SK-N-SH (cell line): ENCODE measurements at regions not wholly inside any gene's neighbourhood (a gene's known extent, or its start where the extent isn't known, plus 50 kb on each side); places are given as distances from the start of the nearest gene placed in this dataset.

Source experiments
- CTCF ChIA-PET: fragments of 300-600, 350-600 bp; formaldehyde crosslinking; extraction: SDS; loops from one replicate; lab custom pipeline; 2021; lab: Yijun Ruan, JAX
- POLR2A ChIA-PET: fragments of 350-600 bp; sonication (Branson Sonifier 250); formaldehyde crosslinking; extraction: SDS; loops from one replicate; lab custom pipeline; 2020; ENCODE audit warnings: antibody characterized with exemption, inconsistent platforms; lab: Yijun Ruan, JAX
- DNase-seq: peaks from one replicate; pipeline ENCODE4 v3.0.0; 2012
- H2AFZ ChIP-seq: fragments of 200-600 bp; sonication (generic); 2 replicates; pipeline ENCODE4 v1.8.1; 2016; ENCODE audit warnings: antibody characterized with exemption, mild to moderate bottlenecking, low read depth
- H3F3A ChIP-seq: fragments of 200-600 bp; sonication (generic); replicated peaks from 2 replicates; pipeline ENCODE3; 2016; ENCODE audit warnings: antibody characterized with exemption, mild to moderate bottlenecking; ENCODE audit not compliant: insufficient read depth
- H3K27ac ChIP-seq, 2 experiments: fragments of 200-500 bp in 1 of 2; fragments of 200-600 bp in 1 of 2; sonication (Bioruptor generic) in 1 of 2; sonication (generic), shearing (Covaris generic) in 1 of 2; 2 replicates each; pipeline versions ENCODE4 v1.5.1 to v1.6.1; 2014 to 2016; ENCODE audit warnings: low read depth in 2 of 2, inconsistent platforms in 1 of 2, low read length in 1 of 2, mild to moderate bottlenecking in 1 of 2, mixed read lengths in 1 of 2
- H3K27me3 ChIP-seq: fragments of 200-600 bp; sonication (generic), shearing (Covaris generic); 2 replicates; pipeline ENCODE4 v1.6.1; 2016; ENCODE audit warnings: mixed run types; ENCODE audit not compliant: insufficient read depth
- H3K36me3 ChIP-seq, 2 experiments: fragments of 200-500 bp in 1 of 2; fragments of 200-600 bp in 1 of 2; sonication (Bioruptor generic) in 1 of 2; sonication (generic) in 1 of 2; replicated peaks in 1 of 2; 2 replicates each; pipeline versions ENCODE3 to v1.5.1; 2014 to 2016; ENCODE audit warnings: low read length in 1 of 2, mild to moderate bottlenecking in 1 of 2; ENCODE audit not compliant: insufficient read depth in 2 of 2, control insufficient read depth in 1 of 2
- H3K4me1 ChIP-seq, 2 experiments: fragments of 200-500 bp in 1 of 2; fragments of 200-600 bp in 1 of 2; sonication (Bioruptor generic) in 1 of 2; sonication (generic), shearing (Covaris generic) in 1 of 2; 2 replicates each; pipeline versions ENCODE4 v1.5.1 to v1.6.1; 2014 to 2016; ENCODE audit warnings: low read depth in 1 of 2, low read length in 1 of 2, mixed run types in 1 of 2; ENCODE audit not compliant: insufficient read depth in 2 of 2, control insufficient read depth in 1 of 2
- H3K4me2 ChIP-seq: fragments of 200-600 bp; sonication (generic), shearing (Covaris generic); 2 replicates; pipeline ENCODE4 v1.6.1; 2017; ENCODE audit warnings: mixed run types
- H3K4me3 ChIP-seq, 2 experiments: fragments of 200-500 bp in 1 of 2; fragments of 200-600 bp in 1 of 2; sonication (Bioruptor generic) in 1 of 2; sonication (generic), shearing (Covaris generic) in 1 of 2; 2 replicates each; pipeline versions ENCODE4 v1.5.1 to v1.8.1; 2014 to 2016; ENCODE audit warnings: low read depth in 2 of 2, inconsistent platforms in 1 of 2, low read length in 1 of 2, mild to moderate bottlenecking in 1 of 2, mixed read lengths in 1 of 2, moderate library complexity in 1 of 2
- H3K79me2 ChIP-seq: fragments of 200-600 bp; sonication (generic); 2 replicates; pipeline ENCODE4 v1.8.1; 2017; ENCODE audit warnings: mild to moderate bottlenecking; ENCODE audit not compliant: insufficient read depth
- H3K9ac ChIP-seq: fragments of 200-600 bp; sonication (generic); 2 replicates; pipeline ENCODE4 v1.6.1; 2017; ENCODE audit warnings: mixed run types
- H3K9me2 ChIP-seq: fragments of 200-600 bp; sonication (generic); 2 replicates; pipeline ENCODE4 v1.6.1; 2017; ENCODE audit warnings: mixed run types
- H3K9me3 ChIP-seq: fragments of 200-600 bp; sonication (generic); 2 replicates; pipeline ENCODE4 v1.6.1; 2017; ENCODE audit warnings: mixed run types, mild to moderate bottlenecking, moderate library complexity
- H4K20me1 ChIP-seq: fragments of 200-600 bp; sonication (generic); 2 replicates; pipeline ENCODE4 v1.6.1; 2017; ENCODE audit warnings: mild to moderate bottlenecking, mixed run types; ENCODE audit not compliant: insufficient read depth
- ELF1 ChIP-seq: IDR thresholded peaks from 2 replicates; pipeline ENCODE4 v1.4.0; 2012
- EP300 ChIP-seq, 2 experiments: IDR thresholded peaks; 2 replicates each; pipeline versions ENCODE4 v1.4.0 to v1.6.1; 2012; ENCODE audit warnings: borderline replicate concordance in 1 of 2, low read depth in 1 of 2, low read length in 1 of 2
- GABPA ChIP-seq: IDR thresholded peaks from 2 replicates; pipeline ENCODE4 v1.4.0; 2012; ENCODE audit warnings: low read depth, mild to moderate bottlenecking
- JUND ChIP-seq: IDR thresholded peaks from 2 replicates; pipeline ENCODE4 v1.4.0; 2012
- MEF2A ChIP-seq: IDR thresholded peaks from 2 replicates; pipeline ENCODE4 v1.4.0; 2012; ENCODE audit warnings: low read depth, borderline replicate concordance
- NRF1 ChIP-seq: IDR thresholded peaks from 2 replicates; pipeline ENCODE4 v1.6.1; 2012; ENCODE audit warnings: low read depth, mild to moderate bottlenecking, low read length
- RCOR1 ChIP-seq: fragments of 150-350 bp; IDR thresholded peaks from 2 replicates; pipeline ENCODE4 v1.6.1; 2017; ENCODE audit warnings: antibody characterized with exemption, low read length
- RFX5 ChIP-seq: IDR thresholded peaks from 2 replicates; pipeline ENCODE4 v1.6.1; 2012; ENCODE audit warnings: mild to moderate bottlenecking, improper control_type of control experiment, low read length
- RXRA ChIP-seq: IDR thresholded peaks from 2 replicates; pipeline ENCODE4 v1.4.0; 2012; ENCODE audit warnings: low read depth, mild to moderate bottlenecking, borderline replicate concordance
- SIN3A ChIP-seq: IDR thresholded peaks from 2 replicates; pipeline ENCODE4 v1.6.1; 2012; ENCODE audit warnings: low read depth, mild to moderate bottlenecking, low read length, moderate library complexity, borderline replicate concordance
- SMC3 ChIP-seq: IDR thresholded peaks from 2 replicates; pipeline ENCODE4 v1.6.1; 2012; ENCODE audit warnings: low read depth, low read length, improper control_type of control experiment
- TEAD4 ChIP-seq: IDR thresholded peaks from 2 replicates; pipeline ENCODE4 v1.4.0; 2012; ENCODE audit warnings: mild to moderate bottlenecking, borderline replicate concordance; ENCODE audit not compliant: insufficient read depth
- WGBS: methylation state at CpG from one replicate; pipeline ENCODE4 v1.1.6; 2017; ENCODE audit warnings: low lambda C conversion rate; 5-methylcytosine and 5-hydroxymethylcytosine counted together
- TF ChIP-seq, protein P1 (sequence below): IDR thresholded peaks from 2 replicates; pipeline ENCODE4 v1.4.0; 2012; ENCODE audit warnings: low read depth
- TF ChIP-seq, protein P2 (sequence below): IDR thresholded peaks from 2 replicates; pipeline ENCODE4 v1.6.1; 2012; ENCODE audit warnings: mild to moderate bottlenecking, low read depth, low read length, moderate library complexity

DNA sequence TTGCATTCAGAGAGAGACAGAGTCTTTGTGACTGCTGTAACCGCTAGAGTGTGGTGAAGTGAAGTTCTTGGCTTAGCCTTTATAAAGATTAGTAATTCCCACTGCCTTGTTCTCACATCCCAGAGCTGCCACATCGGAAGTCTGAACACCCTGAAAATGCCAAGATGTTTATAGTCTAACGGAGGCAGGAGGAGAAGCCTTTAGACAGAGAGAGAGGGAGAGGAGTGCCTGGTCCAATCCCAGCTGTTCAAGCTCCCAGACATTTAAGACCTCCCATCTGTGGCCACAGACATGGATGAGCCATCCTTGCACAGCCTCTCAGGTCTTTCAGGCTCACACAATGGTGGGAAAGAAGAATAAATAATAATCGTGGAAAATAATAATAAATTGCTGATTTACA is 1422.8 kb upstream of the EYS start:
- H3K4me2 ChIP-seq = no peak overlapping the region
- no peaks in the 10 kb centered on the region for H3K9me2 ChIP-seq
- WGBS = 49% methylated on average over 4 of the region's 4 CpGs
- ChIA-PET CTCF (no interaction called here), POLR2A (no interaction called here)
- no peaks in the 10 kb centered on the region for H4K20me1 ChIP-seq
- H2AFZ ChIP-seq = no peak overlapping the region
- TF ChIP-seq SMC3 (no peak), ELF1 (no peak)
- H3K36me3 ChIP-seq = no peaks in the 10 kb centered on the region
- no peaks in the 10 kb centered on the region for H3K9me3 ChIP-seq
- H3K9ac ChIP-seq = no peak overlapping the region
- no peak overlapping the region for H3K4me3 ChIP-seq
- no peaks in the 10 kb centered on the region for H3K27me3 ChIP-seq
- no peaks in the 10 kb centered on the region for H3K79me2 ChIP-seq
- H3K4me1 ChIP-seq = no peaks in the 10 kb centered on the region; a peak in 2 of 4 replicates
- DNase-seq = no peak
- H3K27ac ChIP-seq = no peak overlapping the region
- H3F3A ChIP-seq = no peaks in the 10 kb centered on the region

DNA sequence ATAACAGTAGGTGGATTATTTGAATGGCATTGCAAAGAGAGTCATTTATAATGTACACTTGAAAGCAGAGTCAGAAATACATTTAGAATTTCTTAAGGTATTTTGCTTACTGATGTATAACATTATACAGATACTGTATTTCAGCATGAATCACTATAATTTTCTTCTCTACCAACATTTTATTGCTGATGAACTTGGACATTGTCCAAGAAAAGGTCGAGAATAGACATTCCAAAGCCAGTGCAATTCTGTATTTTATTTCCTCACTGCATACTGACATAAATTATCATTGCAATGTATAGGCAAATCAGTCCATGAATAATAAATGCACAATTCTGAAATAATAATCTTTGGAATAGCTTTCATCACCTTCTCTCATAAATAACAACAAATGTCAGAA is 1420.0 kb upstream of the EYS start:
- H3K9me3 ChIP-seq = 0 out of 2 replicates have a peak, but pooled peaks cover 4% of the 10 kb centered on the region
- WGBS = 6% methylated on average over 1 of the region's 1 CpG
- no peak for TF ChIP-seq RCOR1
- TF ChIP-seq, protein P1, sequence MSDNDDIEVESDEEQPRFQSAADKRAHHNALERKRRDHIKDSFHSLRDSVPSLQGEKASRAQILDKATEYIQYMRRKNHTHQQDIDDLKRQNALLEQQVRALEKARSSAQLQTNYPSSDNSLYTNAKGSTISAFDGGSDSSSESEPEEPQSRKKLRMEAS = no peak
- TF ChIP-seq NRF1 = no peak
- no peak for TF ChIP-seq MEF2A
- TF ChIP-seq TEAD4 = no peak
- TF ChIP-seq, protein P2, sequence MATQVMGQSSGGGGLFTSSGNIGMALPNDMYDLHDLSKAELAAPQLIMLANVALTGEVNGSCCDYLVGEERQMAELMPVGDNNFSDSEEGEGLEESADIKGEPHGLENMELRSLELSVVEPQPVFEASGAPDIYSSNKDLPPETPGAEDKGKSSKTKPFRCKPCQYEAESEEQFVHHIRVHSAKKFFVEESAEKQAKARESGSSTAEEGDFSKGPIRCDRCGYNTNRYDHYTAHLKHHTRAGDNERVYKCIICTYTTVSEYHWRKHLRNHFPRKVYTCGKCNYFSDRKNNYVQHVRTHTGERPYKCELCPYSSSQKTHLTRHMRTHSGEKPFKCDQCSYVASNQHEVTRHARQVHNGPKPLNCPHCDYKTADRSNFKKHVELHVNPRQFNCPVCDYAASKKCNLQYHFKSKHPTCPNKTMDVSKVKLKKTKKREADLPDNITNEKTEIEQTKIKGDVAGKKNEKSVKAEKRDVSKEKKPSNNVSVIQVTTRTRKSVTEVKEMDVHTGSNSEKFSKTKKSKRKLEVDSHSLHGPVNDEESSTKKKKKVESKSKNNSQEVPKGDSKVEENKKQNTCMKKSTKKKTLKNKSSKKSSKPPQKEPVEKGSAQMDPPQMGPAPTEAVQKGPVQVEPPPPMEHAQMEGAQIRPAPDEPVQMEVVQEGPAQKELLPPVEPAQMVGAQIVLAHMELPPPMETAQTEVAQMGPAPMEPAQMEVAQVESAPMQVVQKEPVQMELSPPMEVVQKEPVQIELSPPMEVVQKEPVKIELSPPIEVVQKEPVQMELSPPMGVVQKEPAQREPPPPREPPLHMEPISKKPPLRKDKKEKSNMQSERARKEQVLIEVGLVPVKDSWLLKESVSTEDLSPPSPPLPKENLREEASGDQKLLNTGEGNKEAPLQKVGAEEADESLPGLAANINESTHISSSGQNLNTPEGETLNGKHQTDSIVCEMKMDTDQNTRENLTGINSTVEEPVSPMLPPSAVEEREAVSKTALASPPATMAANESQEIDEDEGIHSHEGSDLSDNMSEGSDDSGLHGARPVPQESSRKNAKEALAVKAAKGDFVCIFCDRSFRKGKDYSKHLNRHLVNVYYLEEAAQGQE = no peak
- TF ChIP-seq JUND = no peak
- no peak for TF ChIP-seq RFX5
- no peak for TF ChIP-seq SMC3
- no peak for TF ChIP-seq GABPA
- no peak for TF ChIP-seq SIN3A
- TF ChIP-seq EP300 (IDR thresholded peaks at IDR 0.05; ENCODE audit: borderline replicate concordance in 1 of 2, low read depth in 1 of 2, low read length in 1 of 2) = no peak
- TF ChIP-seq RXRA = no peak
- TF ChIP-seq, all 33 proteins: peak for 0
- Histone ChIP-seq H3K27ac (no peak overlapping the region), H3K4me1 (no peaks in the 10 kb centered on the region; a peak in 2 of 4 replicates), H4K20me1 (no peaks in the 10 kb centered on the region), H3K27me3 (no peaks in the 10 kb centered on the region), H2AFZ (no peak overlapping the region), H3K9ac (no peak overlapping the region), H3K79me2 (no peaks in the 10 kb centered on the region), H3F3A (no peaks in the 10 kb centered on the region), H3K36me3 (no peaks in the 10 kb centered on the region), H3K4me3 (no peak overlapping the region), H3K9me2 (no peaks in the 10 kb centered on the region), H3K4me2 (no peak overlapping the region)
- no peak for DNase-seq
- CTCF ChIA-PET = no interaction called here
- POLR2A ChIA-PET = no interaction called here
